Transverse colon (tissue), 4 donors: ENCODE measurements at regions not wholly inside any gene's neighbourhood (a gene's known extent, or its start where the extent isn't known, plus 50 kb on each side); places are given as distances from the start of the nearest gene placed in this dataset.

ENCODE experiments used
- CTCF ChIP-seq, 5 experiments: fragments of 200-600 bp in 3 of 5; fragments of 450-650 bp in 2 of 5; sonication (generic) in 3 of 5; IDR thresholded peaks; 1 replicate in 2 of 5; 2 replicates in 3 of 5; pipeline ENCODE4 v1.5.1; 2016 to 2017; ENCODE audit warnings: antibody characterized with exemption in 5 of 5, inconsistent platforms in 3 of 5, mild to moderate bottlenecking in 2 of 5, moderate library complexity in 1 of 5
- EP300 ChIP-seq: sonication (generic); formaldehyde crosslinking; IDR thresholded peaks from one replicate; pipeline ENCODE4 v1.6.1; 2017; ENCODE audit warnings: antibody characterized with exemption, low read depth
- POLR2A ChIP-seq: fragments of 450-650 bp; IDR thresholded peaks from one replicate; pipeline ENCODE4 v1.6.1; 2016; ENCODE audit warnings: antibody characterized with exemption, mild to moderate bottlenecking, moderate library complexity
- POLR2AphosphoS5 ChIP-seq, 3 donors: sonication (generic); formaldehyde crosslinking; IDR thresholded peaks; one replicate each; pipeline ENCODE4 v1.6.1; 2016; ENCODE audit warnings: antibody characterized with exemption in 3 of 3

DNA sequence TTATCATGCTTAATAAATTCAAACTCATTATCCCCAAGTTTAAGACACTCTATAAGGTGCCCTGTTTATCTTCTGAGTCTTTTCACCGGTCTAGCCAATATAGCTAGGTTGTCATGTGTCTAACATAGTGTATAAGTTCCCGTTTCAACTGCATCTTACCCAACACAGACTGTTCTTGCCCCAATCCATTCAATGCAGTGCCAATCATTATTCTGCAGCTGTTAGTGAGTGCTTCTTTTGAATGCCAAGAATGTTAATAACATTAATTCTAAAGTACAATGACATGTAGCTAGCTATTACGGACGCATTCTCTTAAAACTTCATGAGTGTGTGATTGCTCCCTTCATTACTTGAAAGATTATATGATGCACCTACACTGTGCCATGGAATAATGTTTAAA lies 646.4 kb upstream of the NR2F2 start:
- TF ChIP-seq CTCF (IDR thresholded peaks at IDR 0.05) (no peak), POLR2A (no peak), EP300 (no peak), POLR2AphosphoS5 (IDR thresholded peaks at IDR 0.05) (no peak)
